IPS DF 6.9 (cell line): ENCODE measurements at regions not wholly inside any gene's neighbourhood (a gene's known extent, or its start where the extent isn't known, plus 50 kb on each side); places are given as distances from the start of the nearest gene placed in this dataset.
"Not testable (repeated sequence)": the region's sequence is repeated elsewhere in the genome, so short reads cannot be mapped to it uniquely, and the experiment has no call there.

ENCODE experiments used
- DNase-seq: peaks from one replicate; pipeline ENCODE4 v3.0.0-alpha.2; 2013; ENCODE audit warnings: low read depth, low spot score
- H3K27ac ChIP-seq: one replicate; pipeline ENCODE4 v1.5.1; 2013; ENCODE audit warnings: low read length, control low read depth
- H3K27me3 ChIP-seq: 2 replicates; pipeline ENCODE4 v1.6.1; 2013; ENCODE audit warnings: mild to moderate bottlenecking, low read length; ENCODE audit not compliant: control insufficient read depth, insufficient read depth
- H3K36me3 ChIP-seq: 2 replicates; pipeline ENCODE4 v1.6.1; 2013; ENCODE audit warnings: low read length; ENCODE audit not compliant: control insufficient read depth, insufficient read depth
- H3K4me1 ChIP-seq: 2 replicates; pipeline ENCODE4 v1.6.1; 2013; ENCODE audit warnings: low read length; ENCODE audit not compliant: control insufficient read depth, insufficient read depth
- H3K4me3 ChIP-seq: 2 replicates; pipeline ENCODE4 v1.5.1; 2013; ENCODE audit warnings: mild to moderate bottlenecking, low read length
- H3K9me3 ChIP-seq: 2 replicates; pipeline ENCODE4 v1.6.1; 2013; ENCODE audit warnings: low read length, inconsistent platforms; ENCODE audit not compliant: control insufficient read depth, insufficient read depth
- WGBS: extraction: QIAGEN DNeasy Blood & Tissue Kit; methylation state at CpG from one replicate; pipeline ENCODE4 v1.1.7; 2013; ENCODE audit warnings: mixed read lengths, missing lambda C conversion rate; ENCODE audit not compliant: insufficient read length, insufficient coverage; 5-methylcytosine and 5-hydroxymethylcytosine counted together

DNA sequence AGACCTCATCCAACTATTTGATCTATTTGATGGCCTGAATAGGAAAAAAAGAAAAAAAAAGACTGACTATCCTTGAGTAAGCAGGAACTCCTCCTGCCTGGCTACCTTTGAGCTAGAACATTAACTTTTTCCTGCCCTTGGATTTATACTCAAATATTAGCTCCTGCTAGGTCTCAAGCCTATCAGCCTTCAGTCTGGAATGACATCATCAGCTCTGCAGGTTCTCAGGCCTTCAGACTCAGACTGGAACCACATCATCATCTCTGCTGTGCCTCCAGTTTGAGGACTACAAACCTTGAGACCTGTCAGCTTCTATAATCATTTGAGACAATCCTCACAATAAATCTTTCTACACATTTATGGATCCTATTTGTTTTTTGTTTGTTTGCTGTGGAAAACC is 754.0 kb upstream of the SLIT2 start:
- no peaks in the 10 kb centered on the region for H3K4me1 ChIP-seq
- H3K27ac ChIP-seq: no peak overlapping the region
- no peak for DNase-seq
- no peak overlapping the region for H3K4me3 ChIP-seq
- H3K27me3 ChIP-seq: no peaks in the 10 kb centered on the region
- H3K9me3 ChIP-seq: no peaks in the 10 kb centered on the region
- no peaks in the 10 kb centered on the region for H3K36me3 ChIP-seq

DNA sequence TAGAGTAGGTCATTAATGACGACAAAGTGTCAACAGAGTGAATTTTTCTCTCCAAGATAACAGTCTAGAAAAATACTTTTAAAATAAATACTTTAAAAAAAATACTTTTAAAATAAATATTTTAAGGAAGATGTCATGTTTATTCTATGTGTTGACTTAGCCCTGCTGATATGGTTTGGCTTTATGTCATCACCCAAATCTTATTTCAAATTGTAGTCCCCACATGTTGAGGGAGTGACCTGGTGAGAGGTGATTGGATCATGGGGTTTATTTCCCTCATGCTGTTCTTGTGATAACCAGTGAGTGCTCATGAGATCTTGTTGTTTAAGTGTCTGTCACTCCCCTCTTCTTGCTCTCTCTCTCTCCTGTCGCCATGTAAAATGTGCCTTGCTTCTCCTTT is 754.9 kb upstream of the SLIT2 start:
- H3K27ac ChIP-seq: no peak overlapping the region
- H3K27me3 ChIP-seq: no peaks in the 10 kb centered on the region
- no peak for DNase-seq
- no peak overlapping the region for H3K4me3 ChIP-seq
- H3K36me3 ChIP-seq: no peaks in the 10 kb centered on the region
- WGBS: no CpG with 5 or more reads among the region's 2 CpGs
- no peaks in the 10 kb centered on the region for H3K9me3 ChIP-seq
- no peaks in the 10 kb centered on the region for H3K4me1 ChIP-seq

GRCh38 chr4:19494961-19495360 is 756.7 kb upstream of the SLIT2 start:
- no peaks in the 10 kb centered on the region for H3K4me1 ChIP-seq
- H3K9me3 ChIP-seq: no peaks in the 10 kb centered on the region
- H3K36me3 ChIP-seq: no peaks in the 10 kb centered on the region
- DNase-seq: no peak
- no peaks in the 10 kb centered on the region for H3K27me3 ChIP-seq
- H3K27ac ChIP-seq: no peak overlapping the region
- no peak overlapping the region for H3K4me3 ChIP-seq

DNA sequence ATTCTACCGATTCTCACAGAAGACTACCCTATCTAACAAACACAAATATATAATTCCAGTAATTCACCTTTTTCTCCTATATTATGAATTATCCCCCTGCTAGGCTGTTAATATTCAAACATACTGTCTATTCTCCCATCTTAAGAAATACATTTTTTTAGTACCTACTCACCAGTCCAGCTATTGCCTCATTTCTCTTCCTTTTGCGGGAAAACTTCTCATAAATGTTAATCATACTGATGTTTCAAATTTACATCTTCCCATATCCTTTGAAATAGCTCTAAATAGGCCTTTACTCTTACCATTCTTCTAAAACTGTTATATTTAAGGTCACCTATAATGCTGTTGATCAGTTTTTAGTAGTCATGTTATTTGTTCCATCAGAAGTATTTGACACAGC is 759.1 kb upstream of the SLIT2 start:
- DNase-seq: no peak
- 100% methylated on average over 1 of the region's 2 CpGs for WGBS
- Histone ChIP-seq H3K9me3 (no peaks in the 10 kb centered on the region), H3K27ac (no peak overlapping the region), H3K36me3 (no peaks in the 10 kb centered on the region), H3K4me3 (no peak overlapping the region), H3K4me1 (no peaks in the 10 kb centered on the region), H3K27me3 (no peaks in the 10 kb centered on the region)

DNA sequence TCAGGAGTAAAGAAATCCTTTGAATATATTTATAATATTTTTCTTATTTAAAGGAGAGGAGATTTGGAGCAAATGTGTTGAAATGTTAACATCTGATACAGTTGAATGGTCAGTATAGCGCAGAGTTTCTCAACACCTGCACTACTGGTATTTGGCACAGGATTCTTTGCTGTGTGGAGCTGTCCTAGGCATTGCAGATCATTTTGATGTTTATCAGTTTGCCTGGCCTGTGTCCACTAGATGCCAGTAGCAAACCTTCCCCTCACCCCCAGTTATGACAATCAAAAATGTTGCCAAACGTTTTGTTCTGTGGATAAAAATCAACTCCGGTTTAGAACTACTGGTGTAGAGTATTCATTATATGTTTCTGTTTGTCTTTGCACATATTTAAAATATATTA is 765.3 kb upstream of the SLIT2 start:
- Histone ChIP-seq H3K36me3 (no peaks in the 10 kb centered on the region), H3K4me1 (no peaks in the 10 kb centered on the region), H3K27me3 (no peaks in the 10 kb centered on the region), H3K4me3 (no peak overlapping the region), H3K9me3 (no peaks in the 10 kb centered on the region), H3K27ac (no peak overlapping the region)
- WGBS: no CpG with 5 or more reads among the region's 3 CpGs
- no peak for DNase-seq

GRCh38 chr4:19478791-19479190 is 772.9 kb upstream of the SLIT2 start:
- Histone ChIP-seq H3K9me3 (no peaks in the 10 kb centered on the region), H3K4me1 (no peaks in the 10 kb centered on the region), H3K4me3 (no peak overlapping the region), H3K27me3 (no peaks in the 10 kb centered on the region), H3K27ac (no peak overlapping the region), H3K36me3 (no peaks in the 10 kb centered on the region)
- DNase-seq: no peak
- no CpG with 5 or more reads among the region's 2 CpGs for WGBS

DNA sequence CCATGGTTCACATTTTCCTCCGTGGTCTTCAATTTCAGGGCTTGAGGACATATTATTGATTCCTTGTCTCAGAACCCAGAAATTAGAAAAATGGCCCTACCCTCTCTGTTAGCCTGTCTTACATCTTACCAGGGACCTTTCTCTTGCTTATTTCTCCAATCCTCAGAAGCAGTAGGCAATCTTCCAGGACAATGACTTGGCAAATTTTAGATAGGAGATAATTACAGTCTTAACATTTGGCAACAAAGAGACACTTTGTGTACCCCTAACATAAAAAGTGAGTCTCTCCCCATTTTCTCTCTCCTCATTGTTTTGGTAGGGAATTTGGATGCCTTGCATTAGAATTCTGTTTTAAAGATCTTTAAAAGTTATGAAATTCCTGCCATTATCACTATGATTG is 778.1 kb upstream of the SLIT2 start:
- WGBS: no CpG with 5 or more reads among the region's 1 CpG
- Histone ChIP-seq H3K36me3 (no peaks in the 10 kb centered on the region), H3K9me3 (no peaks in the 10 kb centered on the region)

GRCh38 chr4:19472666-19473065 is 779.0 kb upstream of the SLIT2 start:
- no CpG with 5 or more reads among the region's 1 CpG for WGBS
- no peaks in the 10 kb centered on the region for H3K36me3 ChIP-seq
- no peak overlapping the region for H3K27ac ChIP-seq
- no peak overlapping the region for H3K4me3 ChIP-seq
- no peak for DNase-seq
- H3K27me3 ChIP-seq: no peaks in the 10 kb centered on the region
- H3K9me3 ChIP-seq: no peaks in the 10 kb centered on the region
- H3K4me1 ChIP-seq: no peaks in the 10 kb centered on the region

More for the DNA sequence above, 778.1 kb upstream of the SLIT2 start:
- no peak for DNase-seq
- Histone ChIP-seq H3K4me3 (no peak overlapping the region), H3K4me1 (no peaks in the 10 kb centered on the region), H3K27ac (no peak overlapping the region), H3K27me3 (no peaks in the 10 kb centered on the region)

DNA sequence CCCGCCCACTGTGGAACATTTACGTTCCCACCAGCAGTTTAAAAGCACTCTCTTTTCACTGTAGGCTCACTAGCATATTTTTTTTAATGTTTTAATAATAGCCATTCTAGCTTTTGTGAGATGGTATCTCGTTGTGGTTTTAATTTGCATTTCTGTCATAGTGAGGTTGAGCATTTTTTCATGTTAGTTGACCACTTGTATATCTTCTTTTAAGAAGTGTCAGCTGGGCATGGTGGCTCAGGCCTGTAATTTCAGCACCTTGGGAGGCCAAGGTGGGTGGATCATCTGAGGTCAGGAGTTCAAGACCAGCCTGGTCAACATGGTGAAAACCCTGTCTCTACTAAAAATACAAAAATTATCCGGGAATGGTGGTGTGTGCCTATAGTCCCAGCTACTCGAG is 781.7 kb upstream of the SLIT2 start:
- DNase-seq, H3K36me3 ChIP-seq: not testable (repeated sequence)

DNA sequence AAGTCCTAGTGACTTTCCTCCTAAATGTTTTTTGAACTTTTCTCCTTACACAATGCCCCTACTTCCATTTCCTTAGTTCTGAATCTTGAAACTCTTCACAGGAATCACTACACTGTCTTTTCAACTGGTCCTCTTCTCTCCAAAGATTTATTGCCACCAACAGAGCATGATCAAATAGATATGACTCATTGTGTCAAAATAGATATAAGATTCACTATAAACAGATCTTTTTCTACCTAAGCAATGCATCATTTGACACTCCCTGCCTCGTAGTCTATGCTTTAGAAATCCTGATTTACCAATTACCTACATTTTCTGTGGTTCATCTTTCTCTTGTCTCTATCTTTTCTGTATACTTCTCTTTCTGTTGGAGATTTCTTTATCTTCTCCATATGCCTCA is 789.6 kb upstream of the SLIT2 start:
- WGBS: no CpG with 5 or more reads among the region's 1 CpG
- Histone ChIP-seq H3K27ac (no peak overlapping the region), H3K9me3 (no peaks in the 10 kb centered on the region), H3K36me3 (no peaks in the 10 kb centered on the region), H3K4me1 (no peaks in the 10 kb centered on the region), H3K4me3 (no peak overlapping the region), H3K27me3 (no peaks in the 10 kb centered on the region)
- no peak for DNase-seq

More for the DNA sequence above, 781.7 kb upstream of the SLIT2 start:
- not testable (repeated sequence) for H3K4me3 ChIP-seq, H3K4me1 ChIP-seq, H3K9me3 ChIP-seq, H3K27ac ChIP-seq, H3K27me3 ChIP-seq
- WGBS: no CpG with 5 or more reads among the region's 5 CpGs

DNA sequence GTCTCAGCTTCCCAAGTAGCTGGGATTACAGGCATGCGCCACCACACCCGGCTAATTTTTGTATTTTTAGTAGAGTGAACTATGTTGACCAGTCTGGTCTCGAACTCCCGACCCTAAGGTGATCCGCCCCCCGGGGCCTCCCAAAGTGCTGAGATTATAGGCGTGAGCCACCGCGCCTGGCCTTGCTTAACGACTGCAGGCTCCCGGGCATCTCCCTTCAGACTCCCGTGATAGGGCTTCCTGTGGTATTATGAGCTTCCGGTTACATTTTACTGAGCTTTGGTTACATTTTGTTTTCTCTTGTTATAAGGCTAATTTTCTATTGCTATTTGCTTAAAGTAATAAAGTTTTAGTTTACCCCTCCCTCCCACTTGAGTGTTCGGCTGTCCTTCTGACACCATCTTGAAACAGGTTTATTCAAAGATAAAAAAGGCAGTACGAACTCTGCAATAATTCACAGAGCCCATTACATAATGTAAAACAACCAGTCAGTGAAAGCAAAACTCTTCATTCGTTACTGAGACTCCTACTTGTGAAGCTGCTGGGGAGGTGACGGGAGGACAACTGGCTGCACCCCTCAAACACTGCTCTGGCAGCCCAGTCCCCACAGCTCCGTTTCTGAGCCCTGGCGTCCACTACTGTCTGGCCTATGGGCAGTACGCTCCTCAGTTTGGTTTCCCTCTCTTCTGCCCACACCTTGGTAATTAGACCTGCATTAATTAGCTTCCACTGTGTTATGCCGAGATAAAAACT is 795.7 kb upstream of the SLIT2 start:
- no peaks in the 10 kb centered on the region for H3K4me1 ChIP-seq
- no peaks in the 10 kb centered on the region for H3K27me3 ChIP-seq
- H3K4me3 ChIP-seq: no peak overlapping the region
- no peaks in the 10 kb centered on the region for H3K9me3 ChIP-seq
- no peak for DNase-seq
- H3K36me3 ChIP-seq: no peaks in the 10 kb centered on the region
- no CpG with 5 or more reads among the region's 21 CpGs for WGBS
- H3K27ac ChIP-seq: no peak overlapping the region
